ENCODE measurements at regions not wholly inside any gene's neighbourhood (a gene's known extent, or its start where the extent isn't known, plus 50 kb on each side); places are given as distances from the start of the nearest gene placed in this dataset.

DNA sequence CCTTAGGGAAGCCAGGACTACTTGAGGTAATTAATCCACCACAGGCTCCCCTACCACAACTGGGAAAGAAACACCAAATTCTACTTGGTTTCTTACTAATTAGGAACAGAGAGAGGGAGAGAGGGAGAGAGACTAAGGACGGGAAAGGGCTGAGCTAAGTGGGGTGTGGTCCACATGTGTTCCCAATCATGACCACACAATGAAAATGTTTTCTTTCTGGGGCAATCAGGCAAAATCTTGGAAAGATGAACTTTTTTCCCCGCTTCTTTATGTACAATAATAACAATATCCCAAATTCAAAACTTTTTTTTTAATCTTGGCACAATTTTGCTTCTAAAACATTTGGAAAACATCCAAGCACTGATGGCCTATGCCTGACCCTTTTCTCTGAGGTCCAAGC is 734.4 kb downstream of the MAFB start:
- no peak for TF ChIP-seq EZH2phosphoT487 (conservative IDR thresholded peaks at IDR 0.05; ENCODE audit: low read length)
- TF ChIP-seq, protein P1, sequence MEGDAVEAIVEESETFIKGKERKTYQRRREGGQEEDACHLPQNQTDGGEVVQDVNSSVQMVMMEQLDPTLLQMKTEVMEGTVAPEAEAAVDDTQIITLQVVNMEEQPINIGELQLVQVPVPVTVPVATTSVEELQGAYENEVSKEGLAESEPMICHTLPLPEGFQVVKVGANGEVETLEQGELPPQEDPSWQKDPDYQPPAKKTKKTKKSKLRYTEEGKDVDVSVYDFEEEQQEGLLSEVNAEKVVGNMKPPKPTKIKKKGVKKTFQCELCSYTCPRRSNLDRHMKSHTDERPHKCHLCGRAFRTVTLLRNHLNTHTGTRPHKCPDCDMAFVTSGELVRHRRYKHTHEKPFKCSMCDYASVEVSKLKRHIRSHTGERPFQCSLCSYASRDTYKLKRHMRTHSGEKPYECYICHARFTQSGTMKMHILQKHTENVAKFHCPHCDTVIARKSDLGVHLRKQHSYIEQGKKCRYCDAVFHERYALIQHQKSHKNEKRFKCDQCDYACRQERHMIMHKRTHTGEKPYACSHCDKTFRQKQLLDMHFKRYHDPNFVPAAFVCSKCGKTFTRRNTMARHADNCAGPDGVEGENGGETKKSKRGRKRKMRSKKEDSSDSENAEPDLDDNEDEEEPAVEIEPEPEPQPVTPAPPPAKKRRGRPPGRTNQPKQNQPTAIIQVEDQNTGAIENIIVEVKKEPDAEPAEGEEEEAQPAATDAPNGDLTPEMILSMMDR (IDR thresholded peaks at IDR 0.05; ENCODE audit: insufficient read depth, low read length, poor library complexity, severe bottlenecking): no peak
- Histone ChIP-seq H3K79me2 (ENCODE audit: insufficient read depth, low read length) (no peaks in the 10 kb centered on the region), H2AFZ (ENCODE audit: low read depth, low read length, severe bottlenecking) (no peak overlapping the region), H4K20me1 (ENCODE audit: low read depth, low read length) (no peaks in the 10 kb centered on the region), H3F3A (ENCODE audit: insufficient read depth) (no peaks in the 10 kb centered on the region), H3K4me2 (ENCODE audit: low read depth, low read length, poor library complexity, severe bottlenecking) (no peak overlapping the region), H3K9me3 (ENCODE audit: insufficient read depth, low read length) (no peaks in the 10 kb centered on the region), H3K27ac (ENCODE audit: low read depth, low read length) (no peak overlapping the region), H3K36me3 (ENCODE audit: low read length) (no peaks in the 10 kb centered on the region), H3K9me2 (replicated peaks; ENCODE audit: insufficient read depth, low read length) (no peaks in the 10 kb centered on the region), H3K27me3 (ENCODE audit: low read length) (no peaks in the 10 kb centered on the region), H3K4me3 (ENCODE audit: insufficient read depth, low read length, poor library complexity, severe bottlenecking) (no peak overlapping the region), H3K9ac (ENCODE audit: low read length) (no peak overlapping the region)

GRCh38 chr20:39946931-39947330 is 742.1 kb downstream of the MAFB start:
- Histone ChIP-seq H3K4me3 (ENCODE audit: insufficient read depth, low read length, poor library complexity, severe bottlenecking) (no peak overlapping the region), H3K27ac (ENCODE audit: low read depth, low read length) (no peak overlapping the region), H3F3A (ENCODE audit: insufficient read depth) (no peaks in the 10 kb centered on the region), H3K27me3 (ENCODE audit: low read length) (no peaks in the 10 kb centered on the region), H4K20me1 (ENCODE audit: low read depth, low read length) (no peaks in the 10 kb centered on the region), H3K9ac (ENCODE audit: low read length) (no peak overlapping the region), H3K79me2 (ENCODE audit: insufficient read depth, low read length) (no peaks in the 10 kb centered on the region), H3K9me2 (replicated peaks; ENCODE audit: insufficient read depth, low read length) (no peaks in the 10 kb centered on the region), H2AFZ (ENCODE audit: low read depth, low read length, severe bottlenecking) (no peak overlapping the region), H3K4me2 (ENCODE audit: low read depth, low read length, poor library complexity, severe bottlenecking) (no peak overlapping the region), H3K36me3 (ENCODE audit: low read length) (no peaks in the 10 kb centered on the region), H3K9me3 (ENCODE audit: insufficient read depth, low read length) (no peaks in the 10 kb centered on the region)
- TF ChIP-seq EZH2phosphoT487 (conservative IDR thresholded peaks at IDR 0.05; ENCODE audit: low read length): no peak
- TF ChIP-seq, protein P1 (IDR thresholded peaks at IDR 0.05; ENCODE audit: insufficient read depth, low read length, poor library complexity, severe bottlenecking): no peak

DNA sequence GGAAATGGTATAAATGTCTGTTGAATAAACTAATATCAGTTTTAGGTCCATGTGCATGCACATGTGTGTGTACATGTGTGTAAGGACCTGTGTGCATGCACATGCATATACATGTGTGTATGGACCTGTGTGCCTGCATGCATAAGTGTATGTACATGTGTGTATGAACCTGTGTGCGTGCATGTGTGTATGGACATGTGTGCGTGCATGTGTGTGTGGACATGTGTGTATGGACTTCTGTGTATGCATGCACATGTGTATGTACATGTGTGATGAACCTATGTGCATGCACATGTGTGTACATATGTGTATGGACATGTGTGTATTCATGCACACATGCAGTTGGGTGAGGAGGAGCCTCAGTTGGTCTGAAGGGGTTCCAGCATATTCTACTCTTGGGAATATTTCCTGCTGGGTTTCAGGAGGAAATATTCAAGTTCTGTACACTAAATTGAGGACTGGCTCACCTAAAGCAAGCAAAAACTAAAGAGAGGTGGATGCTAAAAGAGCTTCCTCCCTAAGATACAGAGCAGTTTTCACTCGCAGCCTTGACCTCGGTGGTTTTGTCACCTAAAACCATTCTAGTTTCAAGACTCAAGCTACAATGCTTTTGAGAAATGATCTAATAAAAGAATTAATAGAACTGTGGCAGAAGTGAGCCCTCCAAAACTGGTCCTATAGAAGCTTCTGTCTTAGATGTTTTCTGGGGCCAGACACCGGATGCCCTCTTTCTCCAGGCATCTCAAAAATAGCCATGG is 742.8 kb downstream of the MAFB start:
- Histone ChIP-seq H3K4me3 (ENCODE audit: insufficient read depth, low read length, poor library complexity, severe bottlenecking) (no peak overlapping the region), H4K20me1 (ENCODE audit: low read depth, low read length) (no peaks in the 10 kb centered on the region), H3K36me3 (ENCODE audit: low read length) (no peaks in the 10 kb centered on the region), H3K27me3 (ENCODE audit: low read length) (no peaks in the 10 kb centered on the region), H3K79me2 (ENCODE audit: insufficient read depth, low read length) (no peaks in the 10 kb centered on the region), H2AFZ (ENCODE audit: low read depth, low read length, severe bottlenecking) (no peak overlapping the region), H3K9ac (ENCODE audit: low read length) (no peak overlapping the region), H3K4me2 (ENCODE audit: low read depth, low read length, poor library complexity, severe bottlenecking) (no peak overlapping the region), H3F3A (ENCODE audit: insufficient read depth) (no peaks in the 10 kb centered on the region), H3K9me2 (replicated peaks; ENCODE audit: insufficient read depth, low read length) (no peaks in the 10 kb centered on the region), H3K9me3 (ENCODE audit: insufficient read depth, low read length) (no peaks in the 10 kb centered on the region), H3K27ac (ENCODE audit: low read depth, low read length) (no peak overlapping the region)
- TF ChIP-seq EZH2phosphoT487 (conservative IDR thresholded peaks at IDR 0.05; ENCODE audit: low read length): no peak
- TF ChIP-seq, protein P1 (IDR thresholded peaks at IDR 0.05; ENCODE audit: insufficient read depth, low read length, poor library complexity, severe bottlenecking): no peak

Measured in SU-DHL-6 (cell line).